H9 (cell line): ENCODE measurements at regions not wholly inside any gene's neighbourhood (a gene's known extent, or its start where the extent isn't known, plus 50 kb on each side); places are given as distances from the start of the nearest gene placed in this dataset.

Experiments
- DNase-seq: peaks from one replicate; pipeline ENCODE4 v3.0.0-alpha.2; 2017
- H2AFZ ChIP-seq: one replicate; pipeline ENCODE4 v1.6.1; 2013; ENCODE audit warnings: mild to moderate bottlenecking, low read length, control low read depth, moderate library complexity
- H2AK5ac ChIP-seq: 2 replicates; pipeline ENCODE4 v1.6.1; 2013; ENCODE audit warnings: low read length, control low read depth, mixed read lengths; ENCODE audit not compliant: insufficient read length
- H2BK120ac ChIP-seq: one replicate; pipeline ENCODE4 v1.6.1; 2013; ENCODE audit warnings: low read depth, mild to moderate bottlenecking, low read length, control low read depth, inconsistent platforms; ENCODE audit not compliant: poor library complexity, severe bottlenecking
- H2BK12ac ChIP-seq: 2 replicates; pipeline ENCODE4 v1.6.1; 2013; ENCODE audit warnings: low read length, control low read depth, mixed read lengths, low read depth; ENCODE audit not compliant: insufficient read length
- H2BK15ac ChIP-seq: 2 replicates; pipeline ENCODE4 v1.6.1; 2013; ENCODE audit warnings: low read depth, low read length, control low read depth
- H2BK20ac ChIP-seq: one replicate; pipeline ENCODE4 v1.6.1; 2013; ENCODE audit warnings: low read depth, mild to moderate bottlenecking, low read length, control low read depth, inconsistent platforms; ENCODE audit not compliant: poor library complexity, severe bottlenecking
- H2BK5ac ChIP-seq: 2 replicates; pipeline ENCODE4 v1.6.1; 2013; ENCODE audit warnings: low read length, control low read depth, mixed read lengths; ENCODE audit not compliant: insufficient read length
- H3K14ac ChIP-seq: 2 replicates; pipeline ENCODE4 v1.6.1; 2013; ENCODE audit warnings: low read length, control low read depth; ENCODE audit not compliant: insufficient read depth
- H3K18ac ChIP-seq: 2 replicates; pipeline ENCODE4 v1.6.1; 2013; ENCODE audit warnings: low read depth, mild to moderate bottlenecking, mixed read lengths, low read length, control low read depth; ENCODE audit not compliant: insufficient read length
- H3K23ac ChIP-seq: 2 replicates; pipeline ENCODE4 v1.6.1; 2013; ENCODE audit warnings: low read length, control low read depth, mixed read lengths, low read depth; ENCODE audit not compliant: insufficient read length
- H3K23me2 ChIP-seq: 2 replicates; pipeline ENCODE4 v1.6.1; 2013; ENCODE audit warnings: low read depth, mild to moderate bottlenecking, mixed read lengths, low read length, control low read depth; ENCODE audit not compliant: insufficient read length, poor library complexity, severe bottlenecking
- H3K27ac ChIP-seq: 2 replicates; pipeline ENCODE4 v1.5.1; 2013; ENCODE audit warnings: low read length, control low read depth, mixed read lengths, low read depth; ENCODE audit not compliant: insufficient read length
- H3K27me3 ChIP-seq: 2 replicates; pipeline ENCODE4 v1.6.1; 2013; ENCODE audit warnings: low read length, control low read depth, inconsistent platforms; ENCODE audit not compliant: insufficient read depth
- H3K4ac ChIP-seq: 2 replicates; pipeline ENCODE4 v1.6.1; 2013; ENCODE audit warnings: low read depth, mild to moderate bottlenecking, control low read depth, inconsistent platforms, low read length, moderate library complexity
- H3K4me1 ChIP-seq: 2 replicates; pipeline ENCODE4 v1.6.1; 2013; ENCODE audit warnings: low read length, control low read depth, inconsistent platforms; ENCODE audit not compliant: insufficient read depth
- H3K4me2 ChIP-seq: 2 replicates; pipeline ENCODE4 v1.6.1; 2013; ENCODE audit warnings: low read length, control low read depth, mixed read lengths; ENCODE audit not compliant: insufficient read length, insufficient read depth
- H3K56ac ChIP-seq: 2 replicates; pipeline ENCODE4 v1.6.1; 2013; ENCODE audit warnings: low read depth, mild to moderate bottlenecking, mixed read lengths, low read length, control low read depth; ENCODE audit not compliant: insufficient read length
- H3K79me1 ChIP-seq: 2 replicates; pipeline ENCODE4 v1.6.1; 2013; ENCODE audit warnings: low read depth, mild to moderate bottlenecking, moderate library complexity, low read length, control low read depth, inconsistent platforms; ENCODE audit not compliant: insufficient read depth, poor library complexity, severe bottlenecking
- H3K79me2 ChIP-seq: 2 replicates; pipeline ENCODE4 v1.6.1; 2013; ENCODE audit warnings: low read length, control low read depth, inconsistent platforms; ENCODE audit not compliant: insufficient read depth
- H3K9ac ChIP-seq: 2 replicates; pipeline ENCODE4 v1.6.1; 2013; ENCODE audit warnings: low read length, control low read depth, mixed read lengths; ENCODE audit not compliant: insufficient read length; ENCODE audit errors: extremely low read depth
- H3K9me3 ChIP-seq: one replicate; pipeline ENCODE4 v1.6.1; 2013; ENCODE audit warnings: low read depth, low read length, inconsistent platforms; ENCODE audit not compliant: control insufficient read depth
- H3T11ph ChIP-seq: one replicate; pipeline ENCODE4 v1.6.1; 2013; ENCODE audit warnings: mild to moderate bottlenecking, low read length, control low read depth, inconsistent platforms
- H4K20me1 ChIP-seq: one replicate; pipeline ENCODE4 v1.6.1; 2013; ENCODE audit not compliant: control insufficient read depth, insufficient read length, insufficient read depth
- H4K5ac ChIP-seq: 2 replicates; pipeline ENCODE4 v1.6.1; 2013; ENCODE audit warnings: low read depth, mild to moderate bottlenecking, mixed read lengths, low read length, control low read depth; ENCODE audit not compliant: insufficient read length
- H4K8ac ChIP-seq: replicated peaks from 2 replicates; pipeline ENCODE4 v1.6.1; 2013; ENCODE audit warnings: low read length, control low read depth, mixed read lengths, low read depth; ENCODE audit not compliant: insufficient read length
- H4K91ac ChIP-seq: 2 replicates; pipeline ENCODE4 v1.6.1; 2013; ENCODE audit warnings: low read depth, mild to moderate bottlenecking, moderate library complexity, mixed read lengths, low read length, control low read depth; ENCODE audit not compliant: insufficient read length
- H3K27ac Mint-ChIP-seq, 3 experiments: 2 replicates in 2 of 3; 3 replicates in 1 of 3; pipeline ENCODE4 v1.8.0; 2020 to 2021; ENCODE audit warnings: mixed read lengths in 3 of 3, mild to moderate bottlenecking in 1 of 3, moderate library complexity in 1 of 3
- H3K27me3 Mint-ChIP-seq: 2 replicates; pipeline ENCODE4 v1.8.0; 2021; ENCODE audit warnings: low read depth, mild to moderate bottlenecking, moderate library complexity, mixed read lengths
- H3K36me3 Mint-ChIP-seq, 3 experiments: 2 replicates in 2 of 3; 3 replicates in 1 of 3; pipeline ENCODE4 v1.8.0; 2020 to 2021; ENCODE audit warnings: low read depth in 3 of 3, mixed read lengths in 3 of 3; ENCODE audit not compliant: insufficient read depth in 1 of 3
- H3K4me1 Mint-ChIP-seq, 2 experiments: 2 replicates each; pipeline ENCODE4 v1.8.0; 2020; ENCODE audit warnings: mixed read lengths in 2 of 2
- H3K4me3 Mint-ChIP-seq, 2 experiments: 2 replicates in 1 of 2; 3 replicates in 1 of 2; pipeline ENCODE4 v1.8.0; 2020 to 2021; ENCODE audit warnings: mild to moderate bottlenecking in 2 of 2, mixed read lengths in 2 of 2, moderate library complexity in 1 of 2
- H3K9me3 Mint-ChIP-seq, 2 experiments: 2 replicates in 1 of 2; 3 replicates in 1 of 2; pipeline ENCODE4 v1.8.0; 2020; ENCODE audit warnings: mild to moderate bottlenecking in 2 of 2, mixed read lengths in 2 of 2, moderate library complexity in 1 of 2
- WGBS: extraction: QIAGEN DNeasy Blood & Tissue Kit; methylation state at CpG from one replicate; pipeline ENCODE4 v1.1.7; 2013; ENCODE audit warnings: missing lambda C conversion rate, low lambda C conversion rate, mixed read lengths; ENCODE audit not compliant: insufficient read length; ENCODE audit errors: extremely low coverage; 5-methylcytosine and 5-hydroxymethylcytosine counted together
- TF ChIP-seq, protein P1 (sequence below): fragments of 200-600 bp; sonication (generic); conservative IDR thresholded peaks from 3 replicates; pipeline ENCODE4 v1.8.0; 2021; ENCODE audit warnings: antibody characterized with exemption, mild to moderate bottlenecking

DNA sequence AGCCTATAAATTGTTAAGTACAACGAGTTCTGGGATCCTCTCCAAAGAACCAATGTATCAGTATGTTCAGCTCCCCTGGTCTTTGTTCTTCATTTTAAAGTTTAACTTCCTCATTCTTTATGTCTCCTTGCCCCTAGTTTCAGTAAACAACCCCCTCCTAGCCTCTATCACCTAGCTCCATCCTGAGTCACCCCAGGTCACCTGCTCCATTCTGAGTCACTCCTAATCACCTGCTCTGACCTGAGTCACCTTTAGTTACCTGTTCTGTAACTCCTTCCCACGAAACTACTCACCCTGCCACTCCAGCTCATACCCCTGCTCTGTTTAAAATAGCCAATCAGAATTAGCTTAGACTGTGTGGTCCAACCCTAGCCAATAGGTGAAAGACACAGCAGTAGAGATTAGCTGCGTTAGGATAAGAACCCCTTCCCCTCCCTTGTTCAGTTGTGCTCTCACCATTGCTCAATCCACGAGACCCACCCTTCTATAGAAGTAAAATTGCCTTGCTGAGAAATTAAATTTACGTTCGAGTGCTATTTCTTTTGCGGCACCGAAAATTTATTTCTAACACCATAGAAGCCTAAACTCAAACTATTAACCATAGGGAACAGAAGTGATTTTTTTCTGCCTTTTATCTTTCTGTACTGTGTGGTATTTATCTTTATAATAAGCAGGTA is 245.0 kb upstream of the ADAMTS9 start:
- Histone ChIP-seq H4K5ac (no peak overlapping the region), H4K8ac (no peak overlapping the region), H2BK15ac (no peak overlapping the region), H3K56ac (no peak overlapping the region), H2BK5ac (no peak overlapping the region), H3K4me1 (no peaks in the 10 kb centered on the region), H3K79me2 (no peaks in the 10 kb centered on the region), H3K27me3 (no peaks in the 10 kb centered on the region), H3K79me1 (no peaks in the 10 kb centered on the region), H3K4me2 (no peak overlapping the region), H3K27ac (no peak overlapping the region), H3K23me2 (no peaks in the 10 kb centered on the region), H3K14ac (no peak overlapping the region), H4K20me1 (no peaks in the 10 kb centered on the region), H3K23ac (no peak overlapping the region), H3T11ph (no peak overlapping the region), H2AK5ac (no peak overlapping the region), H2BK20ac (no peak overlapping the region), H3K4ac (no peak overlapping the region), H3K18ac (no peak overlapping the region), H2AFZ (no peak overlapping the region), H2BK120ac (no peak overlapping the region), H4K91ac (no peak overlapping the region), H3K9ac (no peak overlapping the region), H2BK12ac (no peak overlapping the region), H3K9me3 (no peaks in the 10 kb centered on the region)
- WGBS = no CpG with 5 or more reads among the region's 8 CpGs
- no peak overlapping the region for H3K27ac Mint-ChIP-seq
- H3K9me3 Mint-ChIP-seq = peaks cover 13 to 17% of the 10 kb centered on the region in 2 experiments
- DNase-seq = peak; percentile 33
- TF ChIP-seq, protein P1, sequence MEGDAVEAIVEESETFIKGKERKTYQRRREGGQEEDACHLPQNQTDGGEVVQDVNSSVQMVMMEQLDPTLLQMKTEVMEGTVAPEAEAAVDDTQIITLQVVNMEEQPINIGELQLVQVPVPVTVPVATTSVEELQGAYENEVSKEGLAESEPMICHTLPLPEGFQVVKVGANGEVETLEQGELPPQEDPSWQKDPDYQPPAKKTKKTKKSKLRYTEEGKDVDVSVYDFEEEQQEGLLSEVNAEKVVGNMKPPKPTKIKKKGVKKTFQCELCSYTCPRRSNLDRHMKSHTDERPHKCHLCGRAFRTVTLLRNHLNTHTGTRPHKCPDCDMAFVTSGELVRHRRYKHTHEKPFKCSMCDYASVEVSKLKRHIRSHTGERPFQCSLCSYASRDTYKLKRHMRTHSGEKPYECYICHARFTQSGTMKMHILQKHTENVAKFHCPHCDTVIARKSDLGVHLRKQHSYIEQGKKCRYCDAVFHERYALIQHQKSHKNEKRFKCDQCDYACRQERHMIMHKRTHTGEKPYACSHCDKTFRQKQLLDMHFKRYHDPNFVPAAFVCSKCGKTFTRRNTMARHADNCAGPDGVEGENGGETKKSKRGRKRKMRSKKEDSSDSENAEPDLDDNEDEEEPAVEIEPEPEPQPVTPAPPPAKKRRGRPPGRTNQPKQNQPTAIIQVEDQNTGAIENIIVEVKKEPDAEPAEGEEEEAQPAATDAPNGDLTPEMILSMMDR = no peak
- H3K36me3 Mint-ChIP-seq = peaks cover 6 to 10% (median 6%) of the 10 kb centered on the region in 3 experiments; a peak in 6 of 7 replicates
- H3K4me1 Mint-ChIP-seq = 0 out of 4 replicates have a peak, but pooled peaks cover 0 to 4% of the 10 kb centered on the region in 2 experiments
- H3K27me3 Mint-ChIP-seq = no peaks in the 10 kb centered on the region
- H3K4me3 Mint-ChIP-seq = no peak overlapping the region
